DMS 273 (cell line): ENCODE measurements at regions not wholly inside any gene's neighbourhood (a gene's known extent, or its start where the extent isn't known, plus 50 kb on each side); places are given as distances from the start of the nearest gene placed in this dataset.
"Not testable (repeated sequence)": the region's sequence is repeated elsewhere in the genome, so short reads cannot be mapped to it uniquely, and the experiment has no call there.

Source experiments
- DNase-seq: peaks from one replicate; lab custom pipeline; 2025; ENCODE audit not compliant: unreplicated experiment; lab: John Stamatoyannopoulos, UW

GRCh38 chr4:143819029-143819428 lies 86.3 kb downstream of the GYPE start:
- DNase-seq, result no peak

- DNase-seq, result not testable (repeated sequence)
Observed at GRCh38 chr4:143817866-143818265, 87.5 kb downstream of the GYPE start.

GRCh38 chr4:143815375-143815774 lies 90.0 kb downstream of the GYPE start:
- not testable (repeated sequence) for DNase-seq

- DNase-seq, result not testable (repeated sequence)
Observed at GRCh38 chr4:143813431-143814154, 91.8 kb downstream of the GYPE start.

GRCh38 chr4:143791693-143792092 lies 91.2 kb upstream of the FREM3 start:
- DNase-seq, result not testable (repeated sequence)

GRCh38 chr4:143790425-143790824 lies 90.0 kb upstream of the FREM3 start:
- DNase-seq, result not testable (repeated sequence)

- not testable (repeated sequence) for DNase-seq
Observed at GRCh38 chr4:143789618-143790017, 89.1 kb upstream of the FREM3 start.

- no peak for DNase-seq
Observed at GRCh38 chr4:143784567-143784966, 84.1 kb upstream of the FREM3 start.

- DNase-seq, result no peak
Observed at GRCh38 chr4:143782521-143782920, 82.0 kb upstream of the FREM3 start.

- peak; percentile 60 for DNase-seq
Observed at GRCh38 chr4:143773998-143774895, 73.8 kb upstream of the FREM3 start.

- DNase-seq, result no peak
Observed at GRCh38 chr4:143771269-143771668, 70.8 kb upstream of the FREM3 start.

- no peak for DNase-seq
Observed at GRCh38 chr4:143768007-143768591, 67.6 kb upstream of the FREM3 start.

GRCh38 chr4:143763587-143763986 lies 63.1 kb upstream of the FREM3 start:
- no peak for DNase-seq

GRCh38 chr4:143762511-143762910 lies 62.0 kb upstream of the FREM3 start:
- no peak for DNase-seq
